Panc1 (cell line): ENCODE measurements at regions not wholly inside any gene's neighbourhood (a gene's known extent, or its start where the extent isn't known, plus 50 kb on each side); places are given as distances from the start of the nearest gene placed in this dataset.

ENCODE experiments used
- ATAC-seq: fragments of 200-7000 bp; cut with Tn5 transposase; 2 replicates; pipeline ENCODE4 v1.9.1; 2020; ENCODE audit warnings: mild to moderate bottlenecking, moderate library complexity
- BruUV-seq: library from RNA; stranded (reverse); fragments of 400-500 nt; replicated peaks from 2 replicates; lab custom pipeline; 2021; lab: Mats Ljungman, UMichigan
- CTCF ChIA-PET: fragments of 300-600 bp; sonication (Branson Sonifier 250); formaldehyde crosslinking; loops from one replicate; lab custom pipeline; 2022; ENCODE audit warnings: antibody characterized with exemption; lab: Charles Lee
- POLR2A ChIA-PET: fragments of 300-600 bp; sonication (Branson Sonifier 250); formaldehyde crosslinking; loops from one replicate; lab custom pipeline; 2022; ENCODE audit warnings: antibody characterized with exemption; lab: Charles Lee
- DNase-seq: peaks from one replicate; pipeline ENCODE4 v3.0.0-alpha.2; 2010; ENCODE audit warnings: low read depth, low spot score
- H3K27ac ChIP-seq: 2 replicates; pipeline ENCODE4 v1.5.1; 2011; ENCODE audit warnings: mild to moderate bottlenecking, low read length, inconsistent platforms
- H3K27me3 ChIP-seq: fragments of 200-500 bp; sonication (Bioruptor generic); 2 replicates; pipeline ENCODE4 v1.6.0; 2014; ENCODE audit warnings: low read length, inconsistent platforms; ENCODE audit not compliant: control insufficient read depth, insufficient read depth
- H3K36me3 ChIP-seq: fragments of 200-500 bp; sonication (Bioruptor generic); 2 replicates; pipeline ENCODE4 v1.5.1; 2014; ENCODE audit warnings: inconsistent platforms, mild to moderate bottlenecking, low read length, moderate library complexity; ENCODE audit not compliant: control insufficient read depth, insufficient read depth
- H3K4me1 ChIP-seq: 2 replicates; pipeline ENCODE4 v1.5.1; 2011; ENCODE audit warnings: inconsistent platforms, mild to moderate bottlenecking, low read length, moderate library complexity; ENCODE audit not compliant: control insufficient read depth, insufficient read depth
- H3K4me3 ChIP-seq, 2 experiments: 2 replicates each; pipeline ENCODE4 v1.5.1; 2011 to 2012; ENCODE audit warnings: low read depth in 2 of 2, low read length in 2 of 2, mild to moderate bottlenecking in 2 of 2, inconsistent platforms in 1 of 2, moderate library complexity in 1 of 2
- H3K9me3 ChIP-seq: fragments of 200-500 bp; sonication (Bioruptor generic); 2 replicates; pipeline ENCODE4 v1.5.1; 2014; ENCODE audit warnings: low read depth, mild to moderate bottlenecking, inconsistent platforms, low read length, moderate library complexity; ENCODE audit not compliant: control insufficient read depth, insufficient read depth
- POLR2AphosphoS5 ChIP-seq: IDR thresholded peaks from 2 replicates; pipeline ENCODE4 v1.6.1; 2012; ENCODE audit warnings: mild to moderate bottlenecking, low read depth, low read length, moderate library complexity
- REST ChIP-seq, 2 experiments: IDR thresholded peaks; 2 replicates each; pipeline ENCODE4 v1.6.1; 2011 to 2012; ENCODE audit warnings: low read depth in 2 of 2, control low read depth in 1 of 2, low read length in 1 of 2, mild to moderate bottlenecking in 1 of 2, moderate library complexity in 1 of 2; ENCODE audit not compliant: insufficient read depth in 1 of 2
- SIN3A ChIP-seq: IDR thresholded peaks from 2 replicates; pipeline ENCODE4 v1.6.1; 2012; ENCODE audit warnings: low read depth, mild to moderate bottlenecking, low read length, moderate library complexity, borderline replicate concordance; ENCODE audit not compliant: insufficient read depth
- TCF7L2 ChIP-seq: IDR thresholded peaks from 2 replicates; pipeline ENCODE4 v1.6.1; 2011; ENCODE audit warnings: mild to moderate bottlenecking, low read depth, low read length, inconsistent platforms
- in situ Hi-C: cut with HindIII; loops from 2 replicates; pipeline ENCODE4 v1.10.0; 2016; ENCODE audit warnings: low sequenced_read_pairs, low pct_unique_long_range_greater_than_20kb
- intact Hi-C: fragments of 100-400 bp; cut with micrococcal nuclease; formaldehyde crosslinking; loops from one replicate; pipeline ENCODE4 v1.10.0; 2022; ENCODE audit not compliant: unreplicated experiment
- TF ChIP-seq, protein P1 (sequence below): fragments of 450-650 bp; IDR thresholded peaks from 2 replicates; pipeline ENCODE4 v1.5.1; 2017; ENCODE audit warnings: mild to moderate bottlenecking

GRCh38 chr15:94040541-94041248 is 190.7 kb upstream of the MCTP2 start:
- Histone ChIP-seq H3K27me3 (no peaks in the 10 kb centered on the region), H3K27ac (no peak overlapping the region), H3K4me3 (no peak overlapping the region), H3K36me3 (no peaks in the 10 kb centered on the region), H3K9me3 (no peaks in the 10 kb centered on the region), H3K4me1 (no peaks in the 10 kb centered on the region)
- intact Hi-C loops (no loop called here), in situ Hi-C loops (no loop called here)
- no peak for TF ChIP-seq POLR2AphosphoS5
- TF ChIP-seq REST (IDR thresholded peaks at IDR 0.05; ENCODE audit: insufficient read depth in 1 of 2, low read depth in 2 of 2, low read length in 1 of 2): no peak
- no peak for TF ChIP-seq TCF7L2
- no peak for TF ChIP-seq SIN3A
- TF ChIP-seq, protein P1, sequence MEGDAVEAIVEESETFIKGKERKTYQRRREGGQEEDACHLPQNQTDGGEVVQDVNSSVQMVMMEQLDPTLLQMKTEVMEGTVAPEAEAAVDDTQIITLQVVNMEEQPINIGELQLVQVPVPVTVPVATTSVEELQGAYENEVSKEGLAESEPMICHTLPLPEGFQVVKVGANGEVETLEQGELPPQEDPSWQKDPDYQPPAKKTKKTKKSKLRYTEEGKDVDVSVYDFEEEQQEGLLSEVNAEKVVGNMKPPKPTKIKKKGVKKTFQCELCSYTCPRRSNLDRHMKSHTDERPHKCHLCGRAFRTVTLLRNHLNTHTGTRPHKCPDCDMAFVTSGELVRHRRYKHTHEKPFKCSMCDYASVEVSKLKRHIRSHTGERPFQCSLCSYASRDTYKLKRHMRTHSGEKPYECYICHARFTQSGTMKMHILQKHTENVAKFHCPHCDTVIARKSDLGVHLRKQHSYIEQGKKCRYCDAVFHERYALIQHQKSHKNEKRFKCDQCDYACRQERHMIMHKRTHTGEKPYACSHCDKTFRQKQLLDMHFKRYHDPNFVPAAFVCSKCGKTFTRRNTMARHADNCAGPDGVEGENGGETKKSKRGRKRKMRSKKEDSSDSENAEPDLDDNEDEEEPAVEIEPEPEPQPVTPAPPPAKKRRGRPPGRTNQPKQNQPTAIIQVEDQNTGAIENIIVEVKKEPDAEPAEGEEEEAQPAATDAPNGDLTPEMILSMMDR: no peak
- POLR2A ChIA-PET: no interaction called here
- ATAC-seq: no peak
- CTCF ChIA-PET: no interaction called here
- no TSS peak for BruUV-seq
- no peak for DNase-seq

DNA sequence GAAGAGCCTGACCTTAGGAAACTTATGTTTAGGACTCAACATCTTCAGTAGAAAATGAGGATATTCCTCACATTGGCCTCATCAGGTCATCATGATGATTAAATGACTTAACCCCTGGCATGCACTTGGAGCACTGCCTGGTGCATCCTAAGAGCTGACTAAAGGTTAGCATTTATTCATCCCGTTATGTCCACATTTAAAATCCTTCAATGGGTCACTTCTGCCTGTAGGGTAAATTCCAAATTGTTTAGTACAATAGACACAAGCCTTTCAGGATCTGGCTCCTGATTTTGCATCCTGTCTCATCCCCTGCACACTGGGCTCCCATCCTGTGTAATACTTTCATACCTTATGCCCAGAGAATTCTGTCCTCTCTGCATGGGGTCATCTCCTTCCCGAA is 195.2 kb upstream of the MCTP2 start:
- BruUV-seq: no TSS peak
- no peaks in the 10 kb centered on the region for H3K27me3 ChIP-seq
- DNase-seq (no peak), ATAC-seq (no peak)
- no peak overlapping the region for H3K4me3 ChIP-seq
- no peaks in the 10 kb centered on the region for H3K4me1 ChIP-seq
- intact Hi-C loops (no loop called here), in situ Hi-C loops (no loop called here)
- TF ChIP-seq REST (IDR thresholded peaks at IDR 0.05; ENCODE audit: insufficient read depth in 1 of 2, low read depth in 2 of 2, low read length in 1 of 2) (no peak), TCF7L2 (no peak)
- CTCF ChIA-PET: no interaction called here
- no peak overlapping the region for H3K27ac ChIP-seq
- H3K36me3 ChIP-seq: no peaks in the 10 kb centered on the region
- POLR2A ChIA-PET: no interaction called here
- no peaks in the 10 kb centered on the region for H3K9me3 ChIP-seq
